ENCODE measurements at regions not wholly inside any gene's neighbourhood (a gene's known extent, or its start where the extent isn't known, plus 50 kb on each side); places are given as distances from the start of the nearest gene placed in this dataset.

DNA sequence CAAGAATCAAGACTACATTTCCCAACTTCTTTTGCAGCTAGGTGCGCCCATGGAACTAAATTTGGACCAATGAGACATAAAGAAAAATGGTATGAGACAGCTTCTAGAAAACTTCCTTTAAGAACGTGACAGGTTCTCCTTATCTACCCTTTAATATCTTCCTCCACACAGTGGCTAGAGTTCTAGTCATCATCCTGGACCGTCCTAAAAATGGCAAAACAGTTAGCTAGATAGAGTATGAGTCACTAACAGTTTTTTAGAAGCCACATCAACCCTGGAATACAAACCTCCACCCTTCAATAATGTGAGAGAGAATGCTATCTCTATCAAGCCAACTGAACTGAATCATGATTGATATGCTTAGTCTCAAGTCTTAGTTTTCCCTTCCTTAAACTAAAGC lies 267.9 kb upstream of the SLC7A11 start:
- TF ChIP-seq, protein P1, sequence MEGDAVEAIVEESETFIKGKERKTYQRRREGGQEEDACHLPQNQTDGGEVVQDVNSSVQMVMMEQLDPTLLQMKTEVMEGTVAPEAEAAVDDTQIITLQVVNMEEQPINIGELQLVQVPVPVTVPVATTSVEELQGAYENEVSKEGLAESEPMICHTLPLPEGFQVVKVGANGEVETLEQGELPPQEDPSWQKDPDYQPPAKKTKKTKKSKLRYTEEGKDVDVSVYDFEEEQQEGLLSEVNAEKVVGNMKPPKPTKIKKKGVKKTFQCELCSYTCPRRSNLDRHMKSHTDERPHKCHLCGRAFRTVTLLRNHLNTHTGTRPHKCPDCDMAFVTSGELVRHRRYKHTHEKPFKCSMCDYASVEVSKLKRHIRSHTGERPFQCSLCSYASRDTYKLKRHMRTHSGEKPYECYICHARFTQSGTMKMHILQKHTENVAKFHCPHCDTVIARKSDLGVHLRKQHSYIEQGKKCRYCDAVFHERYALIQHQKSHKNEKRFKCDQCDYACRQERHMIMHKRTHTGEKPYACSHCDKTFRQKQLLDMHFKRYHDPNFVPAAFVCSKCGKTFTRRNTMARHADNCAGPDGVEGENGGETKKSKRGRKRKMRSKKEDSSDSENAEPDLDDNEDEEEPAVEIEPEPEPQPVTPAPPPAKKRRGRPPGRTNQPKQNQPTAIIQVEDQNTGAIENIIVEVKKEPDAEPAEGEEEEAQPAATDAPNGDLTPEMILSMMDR (IDR thresholded peaks at IDR 0.05; ENCODE audit: low read length) = no peak
- TF ChIP-seq EZH2 (optimal IDR thresholded peaks at IDR 0.05; ENCODE audit: low read depth, low read length) (no peak), EZH2phosphoT487 (IDR thresholded peaks at IDR 0.05; ENCODE audit: low read length) (no peak)
